HG02870 (cell line): ENCODE measurements at regions not wholly inside any gene's neighbourhood (a gene's known extent, or its start where the extent isn't known, plus 50 kb on each side); places are given as distances from the start of the nearest gene placed in this dataset.
"Not testable (repeated sequence)": the region's sequence is repeated elsewhere in the genome, so short reads cannot be mapped to it uniquely, and the experiment has no call there.

Source experiments
- ATAC-seq: cut with Tn5 transposase; IDR thresholded peaks from one replicate; pipeline ENCODE4 v1.9.1; 2021; ENCODE audit warnings: mild to moderate bottlenecking, moderate library complexity; ENCODE audit not compliant: unreplicated experiment

DNA sequence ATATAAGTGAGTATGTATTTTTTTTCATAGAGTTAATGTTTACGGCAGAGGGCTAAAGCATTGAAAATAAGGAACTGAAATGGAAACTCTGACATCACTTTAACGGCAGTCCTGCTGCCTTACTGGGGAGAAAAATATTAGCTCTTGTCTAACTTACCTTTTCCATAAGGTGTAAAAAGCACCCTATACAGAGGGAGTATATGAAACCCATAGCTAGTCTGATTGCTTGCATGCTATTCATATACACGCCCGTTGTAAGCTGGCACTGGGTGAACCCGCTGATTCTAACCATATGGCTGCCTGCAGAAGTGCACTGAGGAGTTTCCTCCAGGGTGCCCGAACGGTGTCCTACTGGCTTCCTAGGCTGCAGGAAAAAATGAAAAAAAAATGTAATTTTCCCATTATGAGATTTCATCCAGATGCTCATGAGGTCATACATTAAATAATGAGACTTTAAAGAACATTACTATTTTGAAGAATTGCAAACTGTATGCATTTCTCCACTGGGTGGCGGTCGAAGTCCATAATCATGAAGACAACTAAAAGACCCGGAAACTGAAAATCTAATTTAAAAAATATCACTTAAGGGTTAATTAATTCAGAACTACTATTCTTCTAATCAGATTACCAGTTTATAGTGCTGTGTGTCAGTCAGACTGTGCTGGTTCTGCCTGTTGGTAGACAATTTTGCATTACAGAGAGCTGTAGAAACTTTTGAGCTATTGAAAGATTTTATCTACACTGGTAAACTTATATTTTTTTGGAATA is 144.7 kb downstream of the ALX1 start:
- ATAC-seq = peak; percentile 82

- no peak for ATAC-seq
These were observed 145.3 kb downstream of the ALX1 start for GRCh38 chr12:85425349-85425612.

DNA sequence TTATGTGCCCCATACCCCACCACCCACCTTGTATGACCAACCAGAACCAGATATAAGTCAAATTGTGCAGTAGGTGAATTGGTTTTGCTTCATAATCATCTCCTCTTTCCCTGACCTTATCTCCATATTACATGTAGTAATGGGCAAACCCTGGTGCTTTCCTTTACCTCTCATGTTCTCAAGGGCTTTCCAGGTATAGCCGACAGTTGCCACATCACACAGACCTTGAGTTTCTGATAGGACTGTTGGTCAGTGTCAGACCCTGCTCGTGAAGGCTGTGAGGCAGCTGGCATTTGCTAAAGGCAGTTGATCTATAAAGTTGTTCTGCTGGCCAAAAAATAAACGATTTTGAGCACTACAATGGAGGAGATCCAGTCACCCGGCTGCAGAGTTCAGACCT is 145.9 kb downstream of the ALX1 start:
- ATAC-seq = no peak

GRCh38 chr12:85433148-85433547 is 153.1 kb downstream of the ALX1 start:
- ATAC-seq = not testable (repeated sequence)

- no peak for ATAC-seq
These were observed 160.3 kb downstream of the ALX1 start for GRCh38 chr12:85440271-85440670.

DNA sequence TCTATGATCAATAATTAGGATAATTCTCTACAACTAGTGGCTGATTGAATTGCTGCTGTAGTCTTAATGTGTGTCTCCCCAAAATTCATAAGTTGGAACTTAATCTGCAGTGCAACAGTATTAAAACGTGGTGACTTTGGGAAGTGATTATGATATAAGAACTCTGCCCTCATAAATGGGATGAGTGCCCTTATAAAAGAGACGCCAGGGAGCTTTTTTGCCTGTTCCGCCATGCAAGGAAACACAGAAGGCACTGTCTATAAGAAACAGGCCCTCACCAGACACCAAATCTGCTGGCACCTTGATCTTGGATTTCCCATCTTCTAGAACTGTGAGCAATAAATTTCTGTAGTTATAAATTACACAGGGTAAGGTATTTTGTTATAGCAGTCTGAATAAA is 161.0 kb downstream of the ALX1 start:
- no peak for ATAC-seq

DNA sequence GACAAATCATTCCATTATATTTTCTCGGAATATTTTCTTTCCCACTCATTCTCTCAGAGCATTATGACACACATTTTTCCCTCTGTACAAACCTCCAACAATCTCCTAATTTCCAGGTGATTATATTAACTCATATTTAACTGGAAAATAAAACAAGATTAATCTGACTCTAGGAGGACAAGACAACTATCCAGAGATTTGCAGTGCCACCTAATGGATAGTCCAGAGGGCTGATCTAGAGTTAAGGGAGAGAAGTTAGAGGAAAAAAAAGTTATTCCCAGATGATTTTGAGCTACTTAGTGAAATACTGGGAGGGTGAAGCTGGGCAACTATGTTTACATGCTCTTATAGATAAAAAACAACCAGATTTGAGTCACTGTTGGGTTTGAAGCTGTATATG is 161.7 kb downstream of the ALX1 start:
- no peak for ATAC-seq

- no peak for ATAC-seq
These were observed 165.3 kb downstream of the ALX1 start for GRCh38 chr12:85445060-85445938.

DNA sequence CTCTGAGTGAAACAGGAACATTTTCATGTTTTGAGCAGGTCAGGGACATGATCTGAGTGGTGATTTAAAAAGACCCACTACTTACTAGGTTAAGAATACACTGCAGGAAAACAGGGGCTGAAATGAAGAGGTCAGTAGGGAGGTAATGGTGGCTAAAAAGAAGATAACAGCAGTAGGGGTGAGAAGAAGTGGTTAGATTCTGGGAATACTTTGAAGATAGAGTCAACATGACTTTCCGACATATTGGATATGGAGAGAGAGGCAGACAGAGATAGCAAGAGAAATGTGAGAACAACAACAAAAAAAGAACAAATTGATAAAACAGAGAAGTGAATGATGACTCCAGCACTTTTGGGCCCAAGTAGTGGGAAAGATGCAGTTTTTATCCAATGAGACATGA is 168.0 kb downstream of the ALX1 start:
- no peak for ATAC-seq

- ATAC-seq = no peak
These were observed 168.6 kb downstream of the ALX1 start for GRCh38 chr12:85448548-85449139.

GRCh38 chr12:85457016-85457415 is 177.0 kb downstream of the ALX1 start:
- ATAC-seq = no peak

GRCh38 chr12:85461127-85461526 is 181.1 kb downstream of the ALX1 start:
- no peak for ATAC-seq

DNA sequence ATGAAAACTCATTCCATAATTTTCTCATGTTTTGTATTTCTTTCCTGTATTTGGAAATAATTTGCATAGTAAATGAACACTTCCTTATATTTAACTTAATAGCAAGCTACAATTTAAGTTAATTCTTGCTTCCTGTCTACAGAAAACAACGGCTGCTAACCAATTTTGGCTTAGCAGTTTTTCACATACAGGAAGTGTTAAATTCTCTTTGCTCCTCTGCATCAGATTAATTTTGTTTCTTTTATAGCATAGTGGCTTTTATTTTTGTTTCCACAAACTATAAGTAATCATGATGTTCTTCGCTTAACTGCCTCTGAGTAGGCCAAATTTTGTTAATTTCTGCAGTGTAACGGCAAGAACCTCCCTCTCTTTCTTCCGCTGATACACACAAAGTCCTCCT is 182.9 kb downstream of the ALX1 start:
- no peak for ATAC-seq

DNA sequence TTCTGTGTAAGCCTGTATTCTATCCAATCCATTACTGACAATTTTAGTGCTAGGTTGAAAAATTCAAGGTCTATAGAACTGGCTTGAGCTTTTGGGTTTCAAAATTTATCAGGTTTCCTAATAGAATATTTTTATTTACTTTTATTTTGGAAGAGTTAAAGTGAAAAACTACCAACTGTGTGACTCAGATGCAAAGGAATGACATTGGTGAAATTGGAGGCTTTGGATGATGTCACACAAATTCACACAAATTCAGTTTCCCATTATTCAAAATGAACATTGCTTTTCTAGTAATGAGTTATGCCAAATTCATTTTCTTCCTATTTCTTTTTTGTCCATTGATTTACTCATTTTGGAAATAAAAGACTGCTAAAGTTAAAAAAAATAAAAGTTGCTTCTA is 186.9 kb downstream of the ALX1 start:
- ATAC-seq = no peak

- peak; percentile 94 for ATAC-seq
These were observed 188.5 kb downstream of the ALX1 start for GRCh38 chr12:85468356-85469157.

- not testable (repeated sequence) for ATAC-seq
These were observed 189.4 kb downstream of the ALX1 start for GRCh38 chr12:85469158-85470086.

- ATAC-seq = not testable (repeated sequence)
These were observed 195.3 kb downstream of the ALX1 start for GRCh38 chr12:85475277-85475676.

- no peak for ATAC-seq
These were observed 196.7 kb downstream of the ALX1 start for GRCh38 chr12:85476756-85477155.

DNA sequence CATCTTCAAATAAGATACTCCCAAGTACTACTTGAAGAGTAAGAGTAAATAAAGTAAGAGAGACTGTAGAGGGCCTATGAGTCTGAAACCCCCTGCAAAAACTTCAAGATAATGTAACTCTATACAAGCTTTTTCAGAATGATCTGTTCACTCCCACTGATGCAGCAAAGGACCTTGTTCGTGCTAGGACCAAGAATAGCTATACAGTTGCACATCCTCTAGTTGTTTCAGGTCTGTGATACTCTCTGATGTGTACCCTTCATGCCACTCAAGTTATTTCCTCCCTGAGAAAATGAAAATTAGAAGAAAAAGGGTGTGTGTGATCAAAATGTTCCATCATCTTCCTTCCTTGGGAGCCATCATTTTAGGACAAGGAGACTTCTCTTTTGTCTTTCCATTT is 204.4 kb downstream of the ALX1 start:
- ATAC-seq = peak; percentile 93

GRCh38 chr12:85489194-85489593 is 209.2 kb downstream of the ALX1 start:
- ATAC-seq = no peak
